HepG2 (cell line): ENCODE measurements at regions not wholly inside any gene's neighbourhood (a gene's known extent, or its start where the extent isn't known, plus 50 kb on each side); places are given as distances from the start of the nearest gene placed in this dataset.

ENCODE experiments used
- ATAC-seq: fragments of 200-7000 bp; cut with Tn5 transposase; 3 replicates; pipeline ENCODE4 v1.9.1; 2020; ENCODE audit warnings: mild to moderate bottlenecking, moderate library complexity
- BruUV-seq: library from RNA; stranded (reverse); fragments of 400-500 nt; replicated peaks from 2 replicates; lab custom pipeline; 2021; lab: Mats Ljungman, UMichigan
- CTCF ChIA-PET: fragments of 300-600 bp; formaldehyde crosslinking; extraction: SDS; loops from one replicate; lab custom pipeline; 2021; ENCODE audit warnings: low total read pairs, inconsistent platforms, low intra/inter-chr PET ratio; lab: Yijun Ruan, JAX
- POLR2A ChIA-PET: fragments of 350-600 bp; sonication (Branson Sonifier 250); formaldehyde crosslinking; loops from one replicate; lab custom pipeline; 2020; ENCODE audit warnings: antibody characterized with exemption, inconsistent platforms; lab: Yijun Ruan, JAX
- DNase-seq: peaks from one replicate; pipeline ENCODE4 v3.0.0-alpha.2; 2015; ENCODE audit warnings: low spot score
- FAIRE-seq: peaks from 3 replicates; lab custom pipeline; 2011; peaks lifted over from hg19 to GRCh38; lab: Jason Lieb, UNC
- H2AFZ ChIP-seq: one replicate; pipeline ENCODE4 v1.6.1; 2011; ENCODE audit warnings: low read length, inconsistent platforms
- H3K27ac ChIP-seq: fragments of 300-600 bp; 3 replicates; pipeline ENCODE4 v1.8.0; 2011; ENCODE audit warnings: mixed run types, mild to moderate bottlenecking, mixed read lengths, low read length, inconsistent platforms; ENCODE audit not compliant: insufficient read depth; ENCODE audit errors: extremely low read length
- H3K27me3 ChIP-seq, 2 experiments: fragments of 200-600 bp in 1 of 2; 2 replicates in 1 of 2; 3 replicates in 1 of 2; pipeline versions ENCODE4 v1.6.0 to v1.8.0; 2011; ENCODE audit warnings: low read length in 2 of 2, mild to moderate bottlenecking in 2 of 2, moderate library complexity in 2 of 2, inconsistent platforms in 1 of 2; ENCODE audit not compliant: insufficient read depth in 2 of 2, control insufficient read depth in 1 of 2
- H3K36me3 ChIP-seq, 2 experiments: fragments of 200-600 bp in 1 of 2; replicated peaks in 1 of 2; 2 replicates in 1 of 2; 3 replicates in 1 of 2; pipeline versions ENCODE4 v1.5.1 to v1.8.0; 2011; ENCODE audit warnings: low read length in 2 of 2, inconsistent platforms in 1 of 2; ENCODE audit not compliant: insufficient read depth in 2 of 2, control insufficient read depth in 1 of 2
- H3K4me1 ChIP-seq: 2 replicates; pipeline ENCODE4 v1.5.1; 2012; ENCODE audit warnings: low read length, inconsistent platforms; ENCODE audit not compliant: insufficient read depth
- H3K4me2 ChIP-seq: 2 replicates; pipeline ENCODE4 v1.6.0; 2011; ENCODE audit warnings: low read depth, low read length, inconsistent platforms
- H3K4me3 ChIP-seq, 3 experiments: fragments of 200-600 bp in 1 of 3; sonication (generic), shearing (Covaris generic) in 1 of 3; replicated peaks in 1 of 3; 2 replicates each; pipeline ENCODE4 v1.5.1; 2011 to 2016; ENCODE audit warnings: low read length in 3 of 3, inconsistent platforms in 2 of 3, low read depth in 2 of 3, mild to moderate bottlenecking in 2 of 3, control low read depth in 1 of 3, mixed read lengths in 1 of 3; ENCODE audit not compliant: insufficient read depth in 1 of 3
- H3K79me2 ChIP-seq: one replicate; pipeline ENCODE4 v1.6.1; 2011; ENCODE audit warnings: low read length, inconsistent platforms; ENCODE audit not compliant: insufficient read depth
- H3K9ac ChIP-seq: 2 replicates; pipeline ENCODE4 v1.6.0; 2011; ENCODE audit warnings: mild to moderate bottlenecking, low read depth, low read length, inconsistent platforms; ENCODE audit not compliant: insufficient read depth
- H3K9me3 ChIP-seq: 2 replicates; pipeline ENCODE4 v1.5.1; 2012; ENCODE audit warnings: mild to moderate bottlenecking, low read length
- H4K20me1 ChIP-seq: 2 replicates; pipeline ENCODE4 v1.6.0; 2011; ENCODE audit warnings: inconsistent platforms, mild to moderate bottlenecking, low read length, moderate library complexity; ENCODE audit not compliant: insufficient read depth
- BCL6 ChIP-seq: IDR thresholded peaks from 2 replicates; pipeline ENCODE4 v1.6.1; 2016; ENCODE audit warnings: missing genetic modification reagents, missing compliant biosample characterization
- CHD4 ChIP-seq: fragments of 200-600 bp; sonication (generic); IDR thresholded peaks from 2 replicates; pipeline ENCODE4 v1.7.0; 2017; ENCODE audit warnings: mild to moderate bottlenecking, low read length, borderline replicate concordance
- GABPA ChIP-seq, 2 experiments: IDR thresholded peaks; 2 replicates each; pipeline ENCODE4 v1.6.1; 2011 to 2016; ENCODE audit warnings: low read depth in 2 of 2, low read length in 1 of 2, missing biosample characterization in 1 of 2, missing genetic modification characterization in 1 of 2
- GABPB1 ChIP-seq: IDR thresholded peaks from 2 replicates; pipeline ENCODE4 v1.6.1; 2016; ENCODE audit warnings: mild to moderate bottlenecking, missing genetic modification reagents, moderate library complexity, missing compliant biosample characterization
- HOXA9 ChIP-seq: sonication (generic); formaldehyde crosslinking; IDR thresholded peaks from 2 replicates; pipeline ENCODE4 v1.8.1; 2022; ENCODE audit warnings: missing genetic modification reagents, mild to moderate bottlenecking, moderate library complexity, borderline replicate concordance
- KLF16 ChIP-seq, 2 experiments: sonication (generic) in 1 of 2; formaldehyde crosslinking in 1 of 2; IDR thresholded peaks; 2 replicates each; pipeline versions ENCODE4 v1.6.1 to v1.8.0; 2016 to 2023; ENCODE audit warnings: missing genetic modification reagents in 2 of 2, missing compliant biosample characterization in 1 of 2
- MTF1 ChIP-seq: sonication (generic); formaldehyde crosslinking; IDR thresholded peaks from 2 replicates; pipeline ENCODE4 v1.5.0; 2020; ENCODE audit warnings: missing genetic modification reagents
- SAP130 ChIP-seq: IDR thresholded peaks from 2 replicates; pipeline ENCODE4 v1.6.1; 2016; ENCODE audit warnings: low read depth
- SETDB1 ChIP-seq: sonication (generic); formaldehyde crosslinking; IDR thresholded peaks from 2 replicates; pipeline ENCODE4 v1.5.1; 2020; ENCODE audit warnings: missing genetic modification reagents, mild to moderate bottlenecking, borderline replicate concordance
- SUZ12 ChIP-seq: fragments of 150-350 bp; IDR thresholded peaks from 2 replicates; pipeline ENCODE4 v1.6.1; 2014; ENCODE audit warnings: low read depth, low read length
- THYN1 ChIP-seq: sonication (generic); formaldehyde crosslinking; IDR thresholded peaks from 2 replicates; pipeline ENCODE4 v1.8.1; 2023; ENCODE audit warnings: low read depth, mild to moderate bottlenecking, moderate library complexity, missing genetic modification reagents, borderline replicate concordance
- ZMYM2 ChIP-seq: sonication (generic); formaldehyde crosslinking; IDR thresholded peaks from 2 replicates; pipeline ENCODE4 v1.8.0; 2022; ENCODE audit warnings: mild to moderate bottlenecking, missing genetic modification reagents
- ZNF605 ChIP-seq: sonication (generic); formaldehyde crosslinking; IDR thresholded peaks from 2 replicates; pipeline ENCODE4 v1.8.0; 2022; ENCODE audit warnings: mild to moderate bottlenecking, missing genetic modification reagents
- ZNF639 ChIP-seq: conservative IDR thresholded peaks from 2 replicates; pipeline ENCODE4 v1.6.1; 2018; ENCODE audit warnings: missing genetic modification reagents
- WGBS: methylation state at CpG from one replicate; pipeline ENCODE4 v1.1.6; 2017; ENCODE audit warnings: low lambda C conversion rate; 5-methylcytosine and 5-hydroxymethylcytosine counted together
- in situ Hi-C: cut with HindIII; loops from 2 replicates; pipeline ENCODE4 v1.10.0; 2017; ENCODE audit warnings: low pct_unique_long_range_greater_than_20kb; ENCODE audit not compliant: extremely low pct_ligation_motif_present
- intact Hi-C: fragments of 100-400 bp; cut with micrococcal nuclease; formaldehyde crosslinking; loops from one replicate; pipeline ENCODE4 v1.10.0; 2022; ENCODE audit not compliant: unreplicated experiment

DNA sequence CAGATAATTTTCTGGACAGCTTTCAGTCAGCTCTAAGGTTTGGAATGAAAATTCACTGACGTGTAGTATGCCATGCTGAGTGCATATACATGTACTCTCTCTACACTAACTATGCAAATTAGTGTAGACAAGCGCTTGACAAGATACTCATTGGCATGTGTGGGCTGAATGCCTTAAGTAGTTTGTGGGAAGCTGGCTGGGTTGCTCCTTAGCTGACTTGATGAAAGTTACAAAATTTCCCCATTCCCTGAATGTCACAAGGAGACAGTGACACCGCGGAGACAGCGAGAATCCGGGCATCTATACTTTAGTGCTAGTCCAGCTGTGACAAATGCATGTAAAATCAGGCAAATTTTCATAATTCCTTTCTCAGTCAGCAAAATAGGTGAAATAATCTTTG, 51.6 kb upstream of the C5orf46 start:
- no peak overlapping the region for H3K9ac ChIP-seq
- no peak overlapping the region for H3K4me3 ChIP-seq
- DNase-seq (no peak), FAIRE-seq (no peak), ATAC-seq (no peak)
- no peaks in the 10 kb centered on the region for H3K36me3 ChIP-seq
- POLR2A ChIA-PET, result no interaction called here
- WGBS, result 51% methylated on average over 6 of the region's 6 CpGs
- no TSS peak for BruUV-seq
- H3K9me3 ChIP-seq, result no peaks in the 10 kb centered on the region
- H3K4me2 ChIP-seq, result no peak overlapping the region
- CTCF ChIA-PET, result no interaction called here
- H3K27me3 ChIP-seq, result no peaks in the 10 kb centered on the region
- H4K20me1 ChIP-seq, result no peaks in the 10 kb centered on the region
- H3K79me2 ChIP-seq, result no peaks in the 10 kb centered on the region
- no peaks in the 10 kb centered on the region for H3K4me1 ChIP-seq
- in situ Hi-C loops (loop anchor here (10.0 kb wide), 2 partner anchors 157 to 417 kb away; no protein-coding TSS in a partner anchor), intact Hi-C loops (no loop called here)
- no peak overlapping the region for H2AFZ ChIP-seq
- TF ChIP-seq GABPA (IDR thresholded peaks at IDR 0.05; ENCODE audit: low read depth, low read length) (no peak), GABPA (CRISPR knock-in tag; IDR thresholded peaks at IDR 0.05; ENCODE audit: low read depth) (no peak), CHD4 (no peak), ZNF605 (no peak), HOXA9 (CRISPR knock-in tag) (no peak), SAP130 (CRISPR knock-in tag) (no peak), ZMYM2 (CRISPR knock-in tag) (no peak), ZNF639 (CRISPR knock-in tag) (no peak), BCL6 (no peak), GABPB1 (CRISPR knock-in tag) (no peak), SETDB1 (no peak), SUZ12 (no peak), THYN1 (CRISPR knock-in tag) (no peak), MTF1 (CRISPR knock-in tag) (no peak), KLF16 (CRISPR knock-in tag; IDR thresholded peaks at IDR 0.05) (no peak)
- H3K27ac ChIP-seq, result no peak overlapping the region
